Adrenal gland (tissue), 9 donors: ENCODE measurements at regions not wholly inside any gene's neighbourhood (a gene's known extent, or its start where the extent isn't known, plus 50 kb on each side); places are given as distances from the start of the nearest gene placed in this dataset.

Experiments used
- DNase-seq, 7 donors: peaks; one replicate each; pipeline ENCODE4 v3.0.0-alpha.2; 2019 to 2020
- H3K27ac ChIP-seq, 5 donors: fragments of 200-600 bp; sonication (generic) in 4 of 5; 1 replicate in 3 of 5; 2 replicates in 2 of 5; pipeline versions ENCODE4 v1.5.1 to v1.8.0; 2016 to 2020; ENCODE audit warnings: mild to moderate bottlenecking in 1 of 5
- H3K27me3 ChIP-seq: fragments of 200-600 bp; 2 replicates; pipeline ENCODE4 v1.8.0; 2021
- H3K36me3 ChIP-seq, 2 donors: fragments of 200-600 bp; replicated peaks in 1 of 2; 1 replicate in 1 of 2; 2 replicates in 1 of 2; pipeline versions ENCODE4 v1.5.1 to v1.8.0; 2018 to 2022
- H3K4me1 ChIP-seq, 2 donors: fragments of 200-600 bp; replicated peaks in 1 of 2; 1 replicate in 1 of 2; 2 replicates in 1 of 2; pipeline versions ENCODE4 v1.5.1 to v1.8.0; 2018 to 2021
- H3K4me3 ChIP-seq, 4 donors: fragments of 200-600 bp; sonication (generic) in 3 of 4; one replicate each; pipeline ENCODE4 v1.5.1; 2016 to 2018
- H3K9me3 ChIP-seq, 3 donors: fragments of 200-600 bp; sonication (generic) in 1 of 3; replicated peaks in 1 of 3; 1 replicate in 2 of 3; 2 replicates in 1 of 3; pipeline versions ENCODE4 v1.5.1 to v1.8.0; 2016 to 2021
- CTCF ChIP-seq, 6 experiments: fragments of 450-650 bp in 4 of 6; fragments of 200-600 bp in 2 of 6; sonication (generic) in 1 of 6; IDR thresholded peaks; 1 replicate in 5 of 6; 2 replicates in 1 of 6; pipeline versions ENCODE4 v1.5.1 to v1.8.0; 2016 to 2021; ENCODE audit warnings: antibody characterized with exemption in 6 of 6, mild to moderate bottlenecking in 2 of 6, moderate library complexity in 1 of 6
- POLR2A ChIP-seq, 2 donors: fragments of 450-650 bp; IDR thresholded peaks; one replicate each; pipeline ENCODE4 v1.6.1; 2017; ENCODE audit warnings: antibody characterized with exemption in 2 of 2, mild to moderate bottlenecking in 2 of 2, moderate library complexity in 1 of 2
- WGBS, 4 donors: extraction: QIAGEN DNeasy Blood & Tissue Kit in 2 of 4; methylation state at CpG; one replicate each; pipeline versions ENCODE4 v1.1.5 to v1.1.7; 2013 to 2017; 5-methylcytosine and 5-hydroxymethylcytosine counted together
- intact Hi-C, 2 donors: fragments of 100-400 bp; cut with DNase I; formaldehyde crosslinking; loops; one replicate each; pipeline versions ENCODE4 v1.14.1 to v1.15.0; 2022 to 2023
- donor health status: healthy with polysubstance abuse.
- donor health status: Bipolar disorder and iron deficiency.
- donor health status: DM: yes; HTN: yes; CAD: no.
- donor health status: DM: no; HTN: no; CAD: no.
- donor health status: DM: no; HTN: no; CAD: no.

- H3K9me3 ChIP-seq, result peaks cover 0 to 6% (median 0%) of the 10 kb centered on the region in 3 donors
- TF ChIP-seq POLR2A (IDR thresholded peaks at IDR 0.05) (no peak), CTCF (IDR thresholded peaks at IDR 0.05) (no peak)
- H3K4me3 ChIP-seq, result no peak overlapping the region
- WGBS, 4 donors, result 80 to 92% (median 82%) methylated on average over 6 of the region's 6 CpGs
- intact Hi-C loops, result no loop called here
- DNase-seq, result no peak
- no peaks in the 10 kb centered on the region for H3K36me3 ChIP-seq
- H3K4me1 ChIP-seq, result no peaks in the 10 kb centered on the region
- H3K27ac ChIP-seq, result no peak overlapping the region
- no peaks in the 10 kb centered on the region for H3K27me3 ChIP-seq
Measured at GRCh38 chr2:173502296-173502695, 147.6 kb downstream of the CDCA7 start.

GRCh38 chr2:173511357-173511756 lies 156.7 kb downstream of the CDCA7 start:
- 63 to 70% (median 64%) methylated on average over 3 of the region's 3 CpGs for WGBS, 4 donors

GRCh38 chr2:173511942-173512341 lies 157.3 kb downstream of the CDCA7 start:
- Histone ChIP-seq H3K36me3 (no peaks in the 10 kb centered on the region), H3K4me3 (no peak overlapping the region), H3K4me1 (no peaks in the 10 kb centered on the region), H3K27me3 (no peaks in the 10 kb centered on the region), H3K9me3 (no peaks in the 10 kb centered on the region), H3K27ac (no peak overlapping the region)
- DNase-seq, result no peak
- WGBS, 4 donors, result 47 to 63% (median 57%) methylated on average over 1 of the region's 1 CpG
- TF ChIP-seq POLR2A (IDR thresholded peaks at IDR 0.05) (no peak), CTCF (IDR thresholded peaks at IDR 0.05) (no peak)
- intact Hi-C loops, result no loop called here

More at GRCh38 chr2:173511357-173511756, 156.7 kb downstream of the CDCA7 start:
- TF ChIP-seq POLR2A (IDR thresholded peaks at IDR 0.05) (no peak), CTCF (IDR thresholded peaks at IDR 0.05) (no peak)
- Histone ChIP-seq H3K4me1 (no peaks in the 10 kb centered on the region), H3K9me3 (no peaks in the 10 kb centered on the region), H3K27ac (no peak overlapping the region), H3K27me3 (no peaks in the 10 kb centered on the region), H3K4me3 (no peak overlapping the region), H3K36me3 (no peaks in the 10 kb centered on the region)
- intact Hi-C loops, result no loop called here
- no peak for DNase-seq

- 59 to 68% (median 63%) methylated on average over 8 of the region's 8 CpGs for WGBS, 4 donors
- no peak for DNase-seq
- H3K27ac ChIP-seq, result no peak overlapping the region
- H3K4me3 ChIP-seq, result no peak overlapping the region
- no peaks in the 10 kb centered on the region for H3K9me3 ChIP-seq
- no peaks in the 10 kb centered on the region for H3K4me1 ChIP-seq
- H3K27me3 ChIP-seq, result no peaks in the 10 kb centered on the region
- H3K36me3 ChIP-seq, result no peaks in the 10 kb centered on the region
- no peak for TF ChIP-seq POLR2A (IDR thresholded peaks at IDR 0.05)
- TF ChIP-seq CTCF (IDR thresholded peaks at IDR 0.05), result no peak
- intact Hi-C loops, result no loop called here
Measured at GRCh38 chr2:173513107-173513727, 158.5 kb downstream of the CDCA7 start.
